ENCODE measurements at regions not wholly inside any gene's neighbourhood (a gene's known extent, or its start where the extent isn't known, plus 50 kb on each side); places are given as distances from the start of the nearest gene placed in this dataset.

DNA sequence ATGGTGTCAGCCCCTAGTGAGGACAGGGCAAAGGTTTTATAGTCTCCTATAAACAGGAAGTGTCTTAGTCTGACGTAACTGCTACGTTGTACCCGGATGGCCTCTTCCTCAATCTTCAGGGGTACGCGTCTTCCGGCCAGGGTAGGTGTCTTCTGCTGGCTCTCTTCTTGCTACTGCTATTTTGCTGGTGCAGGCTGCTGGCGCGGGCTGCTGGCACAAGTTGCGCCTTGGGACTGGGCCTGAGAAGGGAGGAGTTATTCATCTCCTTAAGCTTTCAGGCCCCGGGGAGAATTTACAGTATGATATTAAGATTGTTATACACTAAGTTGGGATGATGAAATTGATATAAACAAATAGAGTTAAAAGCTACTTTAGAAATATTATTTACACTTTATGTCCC is 74.4 kb downstream of the HDGFL1 start:
- no peaks in the 10 kb centered on the region for H3K9me3 ChIP-seq (ENCODE audit: control insufficient read depth in 2 of 2, insufficient read depth in 1 of 2, low read length in 1 of 2)
- no peak overlapping the region for H3K4me3 ChIP-seq (ENCODE audit: low read length in 2 of 2)
- DNase-seq (ENCODE audit: low read depth in 6 of 9, low spot score in 9 of 9), result no peak
- WGBS, result 98% methylated on average over 10 of the region's 10 CpGs
- H3K27ac ChIP-seq (ENCODE audit: low read depth in 1 of 2, low read length in 1 of 2), result no peak overlapping the region
- H3K27me3 ChIP-seq (ENCODE audit: control insufficient read depth in 2 of 2, insufficient read depth in 1 of 2, low read length in 1 of 2), result no peaks in the 10 kb centered on the region
- H3K36me3 ChIP-seq (ENCODE audit: control insufficient read depth in 2 of 2, insufficient read depth in 2 of 2, low read length in 1 of 2), result no peaks in the 10 kb centered on the region
- no peaks in the 10 kb centered on the region for H3K4me1 ChIP-seq (ENCODE audit: control insufficient read depth in 2 of 2, insufficient read depth in 2 of 2, low read length in 2 of 2)

DNA sequence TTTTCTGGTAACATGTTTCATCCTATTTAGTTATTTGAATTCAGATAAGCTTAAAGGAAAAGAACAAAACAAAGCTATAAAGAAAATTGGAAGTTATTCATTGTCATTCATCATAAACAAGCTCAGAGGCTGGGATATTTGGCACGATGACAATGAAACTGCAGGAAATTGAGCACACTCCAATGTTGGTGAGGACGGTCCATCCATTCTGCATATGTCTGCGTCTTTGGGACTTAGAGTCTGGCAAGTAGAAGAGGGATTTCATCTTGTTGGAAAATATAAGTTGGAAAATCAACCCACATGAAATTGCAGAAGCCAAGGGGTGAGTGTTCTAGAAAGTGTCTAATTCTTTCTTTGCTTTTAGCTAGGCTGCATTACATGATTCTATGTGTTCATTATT is 78.4 kb downstream of the HDGFL1 start:
- DNase-seq (ENCODE audit: low read depth in 6 of 9, low spot score in 9 of 9), result no peak
- WGBS, result 97% methylated on average over 3 of the region's 3 CpGs
- Histone ChIP-seq H3K4me1 (ENCODE audit: control insufficient read depth in 2 of 2, insufficient read depth in 2 of 2, low read length in 2 of 2) (no peaks in the 10 kb centered on the region), H3K27me3 (ENCODE audit: control insufficient read depth in 2 of 2, insufficient read depth in 1 of 2, low read length in 1 of 2) (no peaks in the 10 kb centered on the region), H3K9me3 (ENCODE audit: control insufficient read depth in 2 of 2, insufficient read depth in 1 of 2, low read length in 1 of 2) (no peaks in the 10 kb centered on the region), H3K4me3 (ENCODE audit: low read length in 2 of 2) (no peak overlapping the region), H3K36me3 (ENCODE audit: control insufficient read depth in 2 of 2, insufficient read depth in 2 of 2, low read length in 1 of 2) (no peaks in the 10 kb centered on the region), H3K27ac (ENCODE audit: low read depth in 1 of 2, low read length in 1 of 2) (no peak overlapping the region)

- DNase-seq (ENCODE audit: low read depth in 6 of 9, low spot score in 9 of 9), result no peak
- WGBS, result 96% methylated on average over 3 of the region's 3 CpGs
These were observed 82.4 kb downstream of the HDGFL1 start for GRCh38 chr6:22651731-22652130.

GRCh38 chr6:22653980-22654610 is 84.7 kb downstream of the HDGFL1 start:
- 97% methylated on average over 7 of the region's 7 CpGs for WGBS
- Histone ChIP-seq H3K27ac (ENCODE audit: low read depth in 1 of 2, low read length in 1 of 2) (no peak overlapping the region), H3K9me3 (ENCODE audit: control insufficient read depth in 2 of 2, insufficient read depth in 1 of 2, low read length in 1 of 2) (no peaks in the 10 kb centered on the region), H3K4me3 (ENCODE audit: low read length in 2 of 2) (no peak overlapping the region), H3K27me3 (ENCODE audit: control insufficient read depth in 2 of 2, insufficient read depth in 1 of 2, low read length in 1 of 2) (no peaks in the 10 kb centered on the region), H3K36me3 (ENCODE audit: control insufficient read depth in 2 of 2, insufficient read depth in 2 of 2, low read length in 1 of 2) (no peaks in the 10 kb centered on the region), H3K4me1 (ENCODE audit: control insufficient read depth in 2 of 2, insufficient read depth in 2 of 2, low read length in 2 of 2) (no peaks in the 10 kb centered on the region)
- no peak for DNase-seq (ENCODE audit: low read depth in 6 of 9, low spot score in 9 of 9)

More at GRCh38 chr6:22651731-22652130, 82.4 kb downstream of the HDGFL1 start:
- Histone ChIP-seq H3K4me1 (ENCODE audit: control insufficient read depth in 2 of 2, insufficient read depth in 2 of 2, low read length in 2 of 2) (no peaks in the 10 kb centered on the region), H3K9me3 (ENCODE audit: control insufficient read depth in 2 of 2, insufficient read depth in 1 of 2, low read length in 1 of 2) (no peaks in the 10 kb centered on the region), H3K36me3 (ENCODE audit: control insufficient read depth in 2 of 2, insufficient read depth in 2 of 2, low read length in 1 of 2) (no peaks in the 10 kb centered on the region), H3K27ac (ENCODE audit: low read depth in 1 of 2, low read length in 1 of 2) (no peak overlapping the region), H3K27me3 (ENCODE audit: control insufficient read depth in 2 of 2, insufficient read depth in 1 of 2, low read length in 1 of 2) (no peaks in the 10 kb centered on the region), H3K4me3 (ENCODE audit: low read length in 2 of 2) (no peak overlapping the region)

- H3K9me3 ChIP-seq (ENCODE audit: control insufficient read depth in 2 of 2, insufficient read depth in 1 of 2, low read length in 1 of 2), result no peaks in the 10 kb centered on the region
- no peak overlapping the region for H3K27ac ChIP-seq (ENCODE audit: low read depth in 1 of 2, low read length in 1 of 2)
- no peak overlapping the region for H3K4me3 ChIP-seq (ENCODE audit: low read length in 2 of 2)
- H3K27me3 ChIP-seq (ENCODE audit: control insufficient read depth in 2 of 2, insufficient read depth in 1 of 2, low read length in 1 of 2), result no peaks in the 10 kb centered on the region
- DNase-seq (ENCODE audit: low read depth in 6 of 9, low spot score in 9 of 9), result no peak
- H3K4me1 ChIP-seq (ENCODE audit: control insufficient read depth in 2 of 2, insufficient read depth in 2 of 2, low read length in 2 of 2), result no peaks in the 10 kb centered on the region
- WGBS, result 95% methylated on average over 3 of the region's 3 CpGs
- H3K36me3 ChIP-seq (ENCODE audit: control insufficient read depth in 2 of 2, insufficient read depth in 2 of 2, low read length in 1 of 2), result no peaks in the 10 kb centered on the region
These were observed 87.5 kb downstream of the HDGFL1 start for GRCh38 chr6:22656706-22657351.

- Histone ChIP-seq H3K9me3 (ENCODE audit: control insufficient read depth in 2 of 2, insufficient read depth in 1 of 2, low read length in 1 of 2) (no peaks in the 10 kb centered on the region), H3K27ac (ENCODE audit: low read depth in 1 of 2, low read length in 1 of 2) (no peak overlapping the region), H3K4me1 (ENCODE audit: control insufficient read depth in 2 of 2, insufficient read depth in 2 of 2, low read length in 2 of 2) (no peaks in the 10 kb centered on the region), H3K4me3 (ENCODE audit: low read length in 2 of 2) (no peak overlapping the region), H3K27me3 (ENCODE audit: control insufficient read depth in 2 of 2, insufficient read depth in 1 of 2, low read length in 1 of 2) (no peaks in the 10 kb centered on the region), H3K36me3 (ENCODE audit: control insufficient read depth in 2 of 2, insufficient read depth in 2 of 2, low read length in 1 of 2) (no peaks in the 10 kb centered on the region)
- 69% methylated on average over 1 of the region's 1 CpG for WGBS
- DNase-seq (ENCODE audit: low read depth in 6 of 9, low spot score in 9 of 9), result peak in 1 of 9 donors; percentile 2
These were observed 88.1 kb downstream of the HDGFL1 start for GRCh38 chr6:22657352-22657980.

DNA sequence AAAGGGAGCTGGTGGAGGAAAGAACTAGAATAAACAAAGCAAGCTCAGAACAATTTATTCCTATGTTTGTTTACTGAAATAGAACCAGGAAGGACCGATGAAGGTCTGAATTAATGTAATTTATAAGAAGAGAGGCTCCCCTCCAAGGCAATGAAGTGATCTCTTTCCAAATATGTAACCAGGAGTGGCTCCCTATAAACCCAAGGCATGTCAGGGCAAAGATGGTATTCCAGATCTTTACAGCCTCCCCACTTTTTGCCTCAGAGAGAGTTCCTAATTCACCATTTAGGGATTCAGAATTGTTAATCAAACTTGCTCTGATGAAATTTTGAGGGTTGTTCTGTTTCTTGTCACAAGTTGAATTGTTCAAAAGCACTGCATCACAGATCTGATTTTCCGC is 88.8 kb downstream of the HDGFL1 start:
- Histone ChIP-seq H3K27ac (ENCODE audit: low read depth in 1 of 2, low read length in 1 of 2) (no peak overlapping the region), H3K4me1 (ENCODE audit: control insufficient read depth in 2 of 2, insufficient read depth in 2 of 2, low read length in 2 of 2) (no peaks in the 10 kb centered on the region), H3K36me3 (ENCODE audit: control insufficient read depth in 2 of 2, insufficient read depth in 2 of 2, low read length in 1 of 2) (no peaks in the 10 kb centered on the region), H3K27me3 (ENCODE audit: control insufficient read depth in 2 of 2, insufficient read depth in 1 of 2, low read length in 1 of 2) (no peaks in the 10 kb centered on the region), H3K4me3 (ENCODE audit: low read length in 2 of 2) (no peak overlapping the region), H3K9me3 (ENCODE audit: control insufficient read depth in 2 of 2, insufficient read depth in 1 of 2, low read length in 1 of 2) (no peaks in the 10 kb centered on the region)
- WGBS, result 100% methylated on average over 2 of the region's 2 CpGs
- DNase-seq (ENCODE audit: low read depth in 6 of 9, low spot score in 9 of 9), result no peak

GRCh38 chr6:22658934-22659333 is 89.6 kb downstream of the HDGFL1 start:
- Histone ChIP-seq H3K4me1 (ENCODE audit: control insufficient read depth in 2 of 2, insufficient read depth in 2 of 2, low read length in 2 of 2) (no peaks in the 10 kb centered on the region), H3K9me3 (ENCODE audit: control insufficient read depth in 2 of 2, insufficient read depth in 1 of 2, low read length in 1 of 2) (no peaks in the 10 kb centered on the region), H3K27ac (ENCODE audit: low read depth in 1 of 2, low read length in 1 of 2) (no peak overlapping the region), H3K4me3 (ENCODE audit: low read length in 2 of 2) (no peak overlapping the region), H3K27me3 (ENCODE audit: control insufficient read depth in 2 of 2, insufficient read depth in 1 of 2, low read length in 1 of 2) (no peaks in the 10 kb centered on the region), H3K36me3 (ENCODE audit: control insufficient read depth in 2 of 2, insufficient read depth in 2 of 2, low read length in 1 of 2) (no peaks in the 10 kb centered on the region)
- 75% methylated on average over 1 of the region's 1 CpG for WGBS
- no peak for DNase-seq (ENCODE audit: low read depth in 6 of 9, low spot score in 9 of 9)

- Histone ChIP-seq H3K4me3 (ENCODE audit: low read length in 2 of 2) (no peak overlapping the region), H3K27ac (ENCODE audit: low read depth in 1 of 2, low read length in 1 of 2) (no peak overlapping the region), H3K4me1 (ENCODE audit: control insufficient read depth in 2 of 2, insufficient read depth in 2 of 2, low read length in 2 of 2) (no peaks in the 10 kb centered on the region), H3K36me3 (ENCODE audit: control insufficient read depth in 2 of 2, insufficient read depth in 2 of 2, low read length in 1 of 2) (no peaks in the 10 kb centered on the region), H3K9me3 (ENCODE audit: control insufficient read depth in 2 of 2, insufficient read depth in 1 of 2, low read length in 1 of 2) (no peaks in the 10 kb centered on the region), H3K27me3 (ENCODE audit: control insufficient read depth in 2 of 2, insufficient read depth in 1 of 2, low read length in 1 of 2) (no peaks in the 10 kb centered on the region)
- WGBS, result 99% methylated on average over 2 of the region's 2 CpGs
- DNase-seq (ENCODE audit: low read depth in 6 of 9, low spot score in 9 of 9), result no peak
These were observed 95.6 kb downstream of the HDGFL1 start for GRCh38 chr6:22664968-22665367.
